Uterus (tissue), 2 donors: ENCODE measurements at regions not wholly inside any gene's neighbourhood (a gene's known extent, or its start where the extent isn't known, plus 50 kb on each side); places are given as distances from the start of the nearest gene placed in this dataset.

ENCODE experiments used
- CTCF ChIP-seq, 4 experiments: fragments of 200-600 bp in 2 of 4; fragments of 450-650 bp in 2 of 4; sonication (generic) in 2 of 4; IDR thresholded peaks; one replicate each; pipeline ENCODE4 v1.5.1; 2016 to 2019; ENCODE audit warnings: antibody characterized with exemption in 4 of 4, mild to moderate bottlenecking in 2 of 4, moderate library complexity in 1 of 4
- POLR2A ChIP-seq, 2 donors: fragments of 450-650 bp; IDR thresholded peaks; one replicate each; pipeline ENCODE4 v1.6.1; 2016; ENCODE audit warnings: antibody characterized with exemption in 2 of 2, mild to moderate bottlenecking in 1 of 2, moderate library complexity in 1 of 2

GRCh38 chr10:124217906-124218804, 124.8 kb upstream of the CHST15 start:
- TF ChIP-seq CTCF (IDR thresholded peaks at IDR 0.05) (no peak), POLR2A (IDR thresholded peaks at IDR 0.05) (no peak)
